ENCODE measurements at regions not wholly inside any gene's neighbourhood (a gene's known extent, or its start where the extent isn't known, plus 50 kb on each side); places are given as distances from the start of the nearest gene placed in this dataset.
"Not testable (repeated sequence)": the region's sequence is repeated elsewhere in the genome, so short reads cannot be mapped to it uniquely, and the experiment has no call there.

- Histone ChIP-seq H3K36me3 (ENCODE audit: control insufficient read depth, insufficient read depth, low read length) (no peaks in the 10 kb centered on the region), H3K4me3 (ENCODE audit: low read depth, low read length) (no peak overlapping the region), H3K27me3 (ENCODE audit: control insufficient read depth, insufficient read depth, low read length) (peaks cover 2% of the 10 kb centered on the region; the same call in 1 of the 2 replicates)
- TF ChIP-seq CTCF (IDR thresholded peaks at IDR 0.05; ENCODE audit: insufficient read depth, low read depth, low read length): no peak
- ChIA-PET POLR2A (no interaction called here), CTCF (no interaction called here)
- DNase-seq (ENCODE audit: low read depth): no peak
Observed at GRCh38 chr7:65453341-65454030, 79.8 kb downstream of the ZNF92 start.

GRCh38 chr7:65454469-65454868 is 80.8 kb downstream of the ZNF92 start:
- ChIA-PET CTCF (interaction anchor here (0.8 kb wide), 1 partner anchor 146 kb away, joined by 3 read pairs; no protein-coding TSS in a partner anchor), POLR2A (no interaction called here)
- Histone ChIP-seq H3K36me3 (ENCODE audit: control insufficient read depth, insufficient read depth, low read length) (no peaks in the 10 kb centered on the region), H3K27me3 (ENCODE audit: control insufficient read depth, insufficient read depth, low read length) (peaks cover 2% of the 10 kb centered on the region; the same call in 1 of the 2 replicates), H3K4me3 (ENCODE audit: low read depth, low read length) (no peak overlapping the region)
- no peak for TF ChIP-seq CTCF (IDR thresholded peaks at IDR 0.05; ENCODE audit: insufficient read depth, low read depth, low read length)
- DNase-seq (ENCODE audit: low read depth): no peak

- H3K4me3 ChIP-seq (ENCODE audit: low read depth, low read length); POLR2A ChIA-PET; H3K27me3 ChIP-seq (ENCODE audit: control insufficient read depth, insufficient read depth, low read length); H3K36me3 ChIP-seq (ENCODE audit: control insufficient read depth, insufficient read depth, low read length); DNase-seq (ENCODE audit: low read depth): not testable (repeated sequence)
- CTCF ChIA-PET: interaction anchor here (0.7 to 0.8 kb wide), 2 partner anchors 21 to 147 kb away, joined by 3 read pairs; no protein-coding TSS in a partner anchor
Observed at GRCh38 chr7:65455050-65455449, 81.4 kb downstream of the ZNF92 start.

GRCh38 chr7:65457705-65458104 is 84.0 kb downstream of the ZNF92 start:
- ChIA-PET CTCF (no interaction called here), POLR2A (no interaction called here)
- TF ChIP-seq CTCF (IDR thresholded peaks at IDR 0.05; ENCODE audit: insufficient read depth, low read depth, low read length): no peak
- no peak for DNase-seq (ENCODE audit: low read depth)
- Histone ChIP-seq H3K27me3 (ENCODE audit: control insufficient read depth, insufficient read depth, low read length) (no peaks in the 10 kb centered on the region), H3K4me3 (ENCODE audit: low read depth, low read length) (no peak overlapping the region), H3K36me3 (ENCODE audit: control insufficient read depth, insufficient read depth, low read length) (no peaks in the 10 kb centered on the region)

GRCh38 chr7:65459438-65459837 is 85.8 kb downstream of the ZNF92 start:
- ChIA-PET CTCF (no interaction called here), POLR2A (no interaction called here)
- TF ChIP-seq CTCF (IDR thresholded peaks at IDR 0.05; ENCODE audit: insufficient read depth, low read depth, low read length): no peak
- Histone ChIP-seq H3K27me3 (ENCODE audit: control insufficient read depth, insufficient read depth, low read length) (no peaks in the 10 kb centered on the region), H3K36me3 (ENCODE audit: control insufficient read depth, insufficient read depth, low read length) (no peaks in the 10 kb centered on the region), H3K4me3 (ENCODE audit: low read depth, low read length) (no peak overlapping the region)
- no peak for DNase-seq (ENCODE audit: low read depth)

All from BJ (cell line).